Sigmoid colon (tissue), 4 donors: ENCODE measurements at regions not wholly inside any gene's neighbourhood (a gene's known extent, or its start where the extent isn't known, plus 50 kb on each side); places are given as distances from the start of the nearest gene placed in this dataset.

Source experiments
- CTCF ChIP-seq, 4 experiments: fragments of 450-650 bp in 3 of 4; fragments of 200-600 bp in 1 of 4; IDR thresholded peaks; one replicate each; pipeline ENCODE4 v1.5.1; 2016 to 2019; ENCODE audit warnings: antibody characterized with exemption in 4 of 4, mild to moderate bottlenecking in 3 of 4, moderate library complexity in 2 of 4
- EP300 ChIP-seq, 4 donors: sonication (generic); formaldehyde crosslinking; IDR thresholded peaks; one replicate each; pipeline ENCODE4 v1.6.1; 2017; ENCODE audit warnings: antibody characterized with exemption in 4 of 4
- POLR2A ChIP-seq, 2 donors: fragments of 450-650 bp; IDR thresholded peaks; one replicate each; pipeline ENCODE4 v1.6.1; 2016; ENCODE audit warnings: antibody characterized with exemption in 2 of 2, mild to moderate bottlenecking in 2 of 2, moderate library complexity in 2 of 2
- POLR2AphosphoS5 ChIP-seq, 4 donors: sonication (generic); formaldehyde crosslinking; IDR thresholded peaks; one replicate each; pipeline ENCODE4 v1.6.1; 2017; ENCODE audit warnings: antibody characterized with exemption in 4 of 4

- no peak for TF ChIP-seq CTCF (IDR thresholded peaks at IDR 0.05)
- TF ChIP-seq POLR2AphosphoS5 (IDR thresholded peaks at IDR 0.05) = no peak
- no peak for TF ChIP-seq POLR2A (IDR thresholded peaks at IDR 0.05)
- TF ChIP-seq EP300 (IDR thresholded peaks at IDR 0.05) = no peak
These were observed 166.9 kb upstream of the BMPER start for GRCh38 chr7:33738260-33738935.
